Cardiac fibroblast (primary cell): ENCODE measurements at regions not wholly inside any gene's neighbourhood (a gene's known extent, or its start where the extent isn't known, plus 50 kb on each side); places are given as distances from the start of the nearest gene placed in this dataset.

ENCODE experiments used
- DNase-seq, 2 donors: peaks; one replicate each; pipeline versions ENCODE4 v3.0.0 to v3.0.0-alpha.2; 2010; ENCODE audit warnings: low read depth in 2 of 2
- H3K4me3 ChIP-seq, 2 donors: replicated peaks in 1 of 2; 1 replicate in 1 of 2; 2 replicates in 1 of 2; pipeline ENCODE4 v1.5.1; 2011; ENCODE audit warnings: low read depth in 2 of 2, low read length in 2 of 2, mild to moderate bottlenecking in 2 of 2, moderate library complexity in 1 of 2
- TF ChIP-seq, protein P1 (sequence below): IDR thresholded peaks from one replicate; pipeline ENCODE4 v1.5.1; 2011; ENCODE audit warnings: low read depth, mild to moderate bottlenecking, low read length, inconsistent platforms

DNA sequence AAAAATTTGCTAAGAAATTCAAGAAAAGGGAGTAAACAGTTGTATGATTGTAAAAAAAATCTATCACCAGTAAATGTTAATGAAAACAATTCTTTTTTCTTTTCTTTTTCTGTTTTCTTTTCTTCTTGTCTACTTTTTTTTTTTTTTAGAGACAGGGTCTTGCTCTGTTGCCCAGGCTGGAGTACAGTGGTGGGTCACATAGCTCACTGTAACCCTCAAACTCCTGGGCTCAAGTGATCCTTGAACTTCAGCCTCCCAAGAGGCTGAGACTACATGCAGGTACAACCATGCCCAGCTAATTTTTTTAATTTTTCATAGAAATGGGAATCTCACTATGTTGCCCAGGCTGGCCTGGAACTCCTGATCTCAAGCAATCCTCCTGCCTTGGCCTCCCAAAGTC is 57.2 kb upstream of the SIAH1 start:
- DNase-seq = no peak

DNA sequence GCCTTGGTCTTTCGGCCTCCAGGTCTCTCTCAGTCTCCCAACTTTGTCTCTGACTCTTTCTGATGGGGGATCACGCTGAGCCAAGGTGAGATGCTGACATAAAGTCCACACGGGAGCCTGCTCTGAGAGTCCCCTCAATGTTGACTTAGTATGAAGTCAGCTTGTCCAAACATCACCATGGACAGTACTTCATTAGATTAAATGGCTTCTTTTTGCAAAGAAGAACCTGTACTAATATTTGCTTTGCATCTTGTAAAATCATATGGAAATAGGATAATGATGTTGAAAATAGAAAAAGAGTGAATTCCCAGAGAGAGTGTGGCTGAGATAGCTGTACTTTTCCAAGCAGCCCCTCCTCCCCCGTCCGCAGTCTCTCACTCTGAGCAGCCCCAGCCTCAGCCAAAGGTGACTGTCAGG is 56.7 kb upstream of the SIAH1 start:
- TF ChIP-seq, protein P1, sequence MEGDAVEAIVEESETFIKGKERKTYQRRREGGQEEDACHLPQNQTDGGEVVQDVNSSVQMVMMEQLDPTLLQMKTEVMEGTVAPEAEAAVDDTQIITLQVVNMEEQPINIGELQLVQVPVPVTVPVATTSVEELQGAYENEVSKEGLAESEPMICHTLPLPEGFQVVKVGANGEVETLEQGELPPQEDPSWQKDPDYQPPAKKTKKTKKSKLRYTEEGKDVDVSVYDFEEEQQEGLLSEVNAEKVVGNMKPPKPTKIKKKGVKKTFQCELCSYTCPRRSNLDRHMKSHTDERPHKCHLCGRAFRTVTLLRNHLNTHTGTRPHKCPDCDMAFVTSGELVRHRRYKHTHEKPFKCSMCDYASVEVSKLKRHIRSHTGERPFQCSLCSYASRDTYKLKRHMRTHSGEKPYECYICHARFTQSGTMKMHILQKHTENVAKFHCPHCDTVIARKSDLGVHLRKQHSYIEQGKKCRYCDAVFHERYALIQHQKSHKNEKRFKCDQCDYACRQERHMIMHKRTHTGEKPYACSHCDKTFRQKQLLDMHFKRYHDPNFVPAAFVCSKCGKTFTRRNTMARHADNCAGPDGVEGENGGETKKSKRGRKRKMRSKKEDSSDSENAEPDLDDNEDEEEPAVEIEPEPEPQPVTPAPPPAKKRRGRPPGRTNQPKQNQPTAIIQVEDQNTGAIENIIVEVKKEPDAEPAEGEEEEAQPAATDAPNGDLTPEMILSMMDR = no peak
- H3K4me3 ChIP-seq = no peak overlapping the region
- no peak for DNase-seq

More for the DNA sequence above, 57.2 kb upstream of the SIAH1 start:
- TF ChIP-seq, protein P1 = no peak
- no peak overlapping the region for H3K4me3 ChIP-seq

DNA sequence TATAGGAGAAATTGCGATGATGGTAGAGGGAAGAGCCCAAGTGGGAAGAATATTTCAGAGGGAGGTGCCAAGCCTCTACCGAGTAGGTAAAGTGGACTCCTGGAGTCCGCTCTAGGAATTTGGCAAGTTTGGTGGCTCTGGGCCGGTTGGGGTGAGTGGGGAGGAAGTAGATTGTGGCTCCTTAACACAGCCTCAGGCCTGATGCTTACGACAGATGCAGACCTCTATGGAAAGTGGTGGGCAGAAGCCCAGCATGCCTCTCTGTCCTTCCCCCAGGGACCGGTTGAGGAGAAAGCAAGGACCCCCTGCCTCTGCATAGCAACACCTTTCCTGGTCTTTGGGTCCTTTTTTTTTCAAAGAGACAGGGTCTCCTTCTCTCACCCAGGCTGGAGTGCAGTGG is 55.9 kb upstream of the SIAH1 start:
- no peak for DNase-seq
- TF ChIP-seq, protein P1 = no peak
- no peak overlapping the region for H3K4me3 ChIP-seq

DNA sequence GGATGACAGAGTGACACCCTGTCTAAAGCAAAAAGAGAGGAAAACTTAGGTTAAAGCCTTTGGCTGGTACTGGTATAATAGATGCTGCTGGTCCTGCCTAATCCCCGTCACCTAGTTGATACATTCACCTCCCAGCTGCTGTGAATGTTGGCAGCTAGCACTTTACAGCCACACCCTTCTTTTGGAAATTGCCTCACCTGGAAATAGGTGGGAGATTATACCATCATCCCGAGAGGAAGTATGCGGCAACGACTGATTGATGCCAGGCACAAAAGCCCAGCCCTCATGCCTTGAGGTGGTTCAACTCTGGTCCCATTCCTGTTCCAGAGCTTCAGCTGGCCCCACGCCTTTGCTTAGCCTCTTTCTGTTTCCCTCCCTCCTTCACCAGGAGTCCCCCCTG is 53.2 kb upstream of the SIAH1 start:
- TF ChIP-seq, protein P1 = no peak
- DNase-seq = no peak
- H3K4me3 ChIP-seq = no peak overlapping the region

DNA sequence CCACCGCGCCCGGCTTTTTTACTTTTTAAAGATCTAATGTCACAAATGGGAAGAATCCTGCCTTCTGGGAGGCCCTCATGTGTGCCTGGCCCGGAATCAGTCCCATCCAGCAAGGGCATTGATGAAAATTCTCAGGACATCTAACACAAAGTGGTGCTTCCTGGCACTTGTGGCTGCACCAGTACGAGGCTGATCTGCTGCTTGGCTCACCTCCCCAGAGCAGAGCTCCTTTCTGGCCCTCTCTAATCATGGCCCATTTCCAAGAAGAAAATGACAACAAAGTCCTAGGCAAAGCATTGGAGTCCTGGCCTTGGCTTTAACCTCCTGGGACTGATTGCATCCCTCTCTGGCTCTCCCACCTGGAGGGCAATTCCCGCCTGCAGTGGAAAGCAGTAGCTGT is 50.7 kb upstream of the SIAH1 start:
- TF ChIP-seq, protein P1 = no peak
- H3K4me3 ChIP-seq = no peak overlapping the region
- no peak for DNase-seq

DNA sequence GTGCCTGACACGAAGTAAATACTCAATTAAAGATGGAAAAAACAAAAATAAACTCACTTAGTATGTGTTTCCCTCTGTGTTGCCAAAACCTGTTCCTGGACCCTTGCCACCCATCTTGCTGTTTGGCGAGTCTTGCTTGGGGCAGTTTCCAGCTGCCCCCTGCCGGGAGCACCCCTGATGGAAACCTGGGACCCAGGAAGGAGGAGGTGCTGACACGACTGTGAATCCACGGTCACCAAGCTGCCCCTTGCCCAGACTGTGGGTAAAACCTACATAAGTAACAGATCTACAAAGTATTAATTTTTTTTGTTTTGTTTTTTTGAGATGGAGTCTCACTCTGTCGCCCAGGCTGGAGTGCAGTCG is 50.1 kb upstream of the SIAH1 start:
- DNase-seq = no peak
- no peak overlapping the region for H3K4me3 ChIP-seq
- TF ChIP-seq, protein P1 = no peak
